ENCODE measurements at regions not wholly inside any gene's neighbourhood (a gene's known extent, or its start where the extent isn't known, plus 50 kb on each side); places are given as distances from the start of the nearest gene placed in this dataset.

GRCh38 chr5:61916621-61917620 lies 389.1 kb upstream of the KIF2A start:
- peaks cover 3% of the 10 kb centered on the region for H3K27me3 Mint-ChIP-seq (ENCODE audit: unreplicated experiment)
- TF ChIP-seq CTCF (IDR thresholded peaks at IDR 0.05; ENCODE audit: unreplicated experiment), result no peak
- no peak for DNase-seq (ENCODE audit: low spot score)
- no peaks in the 10 kb centered on the region for H3K4me1 Mint-ChIP-seq (ENCODE audit: unreplicated experiment)
- no peaks in the 10 kb centered on the region for H3K36me3 Mint-ChIP-seq (ENCODE audit: low read depth, unreplicated experiment)
- no peak overlapping the region for H3K4me3 Mint-ChIP-seq (ENCODE audit: unreplicated experiment)
- no peaks in the 10 kb centered on the region for H3K9me3 Mint-ChIP-seq (ENCODE audit: unreplicated experiment)
- H3K27ac Mint-ChIP-seq (ENCODE audit: unreplicated experiment), result no peak overlapping the region

GRCh38 chr5:61918611-61919010 lies 387.4 kb upstream of the KIF2A start:
- Mint-ChIP-seq H3K4me3 (ENCODE audit: unreplicated experiment) (no peak overlapping the region), H3K27me3 (ENCODE audit: unreplicated experiment) (peaks cover 3% of the 10 kb centered on the region), H3K36me3 (ENCODE audit: low read depth, unreplicated experiment) (no peaks in the 10 kb centered on the region), H3K27ac (ENCODE audit: unreplicated experiment) (no peak overlapping the region), H3K9me3 (ENCODE audit: unreplicated experiment) (no peaks in the 10 kb centered on the region), H3K4me1 (ENCODE audit: unreplicated experiment) (no peaks in the 10 kb centered on the region)
- no peak for DNase-seq (ENCODE audit: low spot score)
- TF ChIP-seq CTCF (IDR thresholded peaks at IDR 0.05; ENCODE audit: unreplicated experiment), result no peak

GRCh38 chr5:61919920-61920319 lies 386.1 kb upstream of the KIF2A start:
- no peak overlapping the region for H3K4me3 Mint-ChIP-seq (ENCODE audit: unreplicated experiment)
- no peaks in the 10 kb centered on the region for H3K9me3 Mint-ChIP-seq (ENCODE audit: unreplicated experiment)
- no peaks in the 10 kb centered on the region for H3K36me3 Mint-ChIP-seq (ENCODE audit: low read depth, unreplicated experiment)
- TF ChIP-seq CTCF (IDR thresholded peaks at IDR 0.05; ENCODE audit: unreplicated experiment), result no peak
- no peak overlapping the region for H3K27ac Mint-ChIP-seq (ENCODE audit: unreplicated experiment)
- no peaks in the 10 kb centered on the region for H3K4me1 Mint-ChIP-seq (ENCODE audit: unreplicated experiment)
- peaks cover 3% of the 10 kb centered on the region for H3K27me3 Mint-ChIP-seq (ENCODE audit: unreplicated experiment)
- no peak for DNase-seq (ENCODE audit: low spot score)

GRCh38 chr5:61924251-61924650 lies 381.8 kb upstream of the KIF2A start:
- H3K4me3 Mint-ChIP-seq (ENCODE audit: unreplicated experiment), result no peak overlapping the region
- TF ChIP-seq CTCF (IDR thresholded peaks at IDR 0.05; ENCODE audit: unreplicated experiment), result no peak
- H3K27ac Mint-ChIP-seq (ENCODE audit: unreplicated experiment), result no peak overlapping the region
- DNase-seq (ENCODE audit: low spot score), result no peak
- H3K36me3 Mint-ChIP-seq (ENCODE audit: low read depth, unreplicated experiment), result no peaks in the 10 kb centered on the region
- H3K4me1 Mint-ChIP-seq (ENCODE audit: unreplicated experiment), result peaks cover 4% of the 10 kb centered on the region
- H3K27me3 Mint-ChIP-seq (ENCODE audit: unreplicated experiment), result peaks cover 2% of the 10 kb centered on the region
- H3K9me3 Mint-ChIP-seq (ENCODE audit: unreplicated experiment), result no peaks in the 10 kb centered on the region

GRCh38 chr5:61926911-61927310 lies 379.1 kb upstream of the KIF2A start:
- Mint-ChIP-seq H3K27me3 (ENCODE audit: unreplicated experiment) (peaks cover 2% of the 10 kb centered on the region), H3K4me1 (ENCODE audit: unreplicated experiment) (peaks cover 4% of the 10 kb centered on the region), H3K9me3 (ENCODE audit: unreplicated experiment) (no peaks in the 10 kb centered on the region), H3K4me3 (ENCODE audit: unreplicated experiment) (no peak overlapping the region), H3K36me3 (ENCODE audit: low read depth, unreplicated experiment) (no peaks in the 10 kb centered on the region), H3K27ac (ENCODE audit: unreplicated experiment) (no peak overlapping the region)
- TF ChIP-seq CTCF (IDR thresholded peaks at IDR 0.05; ENCODE audit: unreplicated experiment), result no peak
- no peak for DNase-seq (ENCODE audit: low spot score)
